ENCODE measurements at regions not wholly inside any gene's neighbourhood (a gene's known extent, or its start where the extent isn't known, plus 50 kb on each side); places are given as distances from the start of the nearest gene placed in this dataset.

DNA sequence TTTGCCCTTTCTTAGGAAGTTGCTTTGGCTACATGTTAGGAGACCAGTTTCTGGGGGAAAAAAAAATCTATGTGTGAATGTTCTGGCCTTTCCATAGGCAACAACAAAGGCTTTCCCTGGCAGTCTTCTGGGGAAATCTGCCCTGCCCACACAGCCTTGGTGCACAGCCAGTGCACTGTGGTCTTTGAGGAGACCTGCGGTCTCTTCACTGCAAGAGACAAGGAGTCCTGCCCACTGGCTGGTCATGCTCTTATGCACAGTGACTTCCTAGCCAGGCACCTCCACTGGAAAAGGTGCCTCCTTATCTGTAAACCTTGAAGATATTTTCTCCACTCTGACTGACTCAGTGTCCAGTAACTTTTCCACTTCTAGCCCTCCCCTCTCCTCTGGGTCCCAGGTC, 155.1 kb downstream of the SUCLA2 start:
- TF ChIP-seq, protein P1, sequence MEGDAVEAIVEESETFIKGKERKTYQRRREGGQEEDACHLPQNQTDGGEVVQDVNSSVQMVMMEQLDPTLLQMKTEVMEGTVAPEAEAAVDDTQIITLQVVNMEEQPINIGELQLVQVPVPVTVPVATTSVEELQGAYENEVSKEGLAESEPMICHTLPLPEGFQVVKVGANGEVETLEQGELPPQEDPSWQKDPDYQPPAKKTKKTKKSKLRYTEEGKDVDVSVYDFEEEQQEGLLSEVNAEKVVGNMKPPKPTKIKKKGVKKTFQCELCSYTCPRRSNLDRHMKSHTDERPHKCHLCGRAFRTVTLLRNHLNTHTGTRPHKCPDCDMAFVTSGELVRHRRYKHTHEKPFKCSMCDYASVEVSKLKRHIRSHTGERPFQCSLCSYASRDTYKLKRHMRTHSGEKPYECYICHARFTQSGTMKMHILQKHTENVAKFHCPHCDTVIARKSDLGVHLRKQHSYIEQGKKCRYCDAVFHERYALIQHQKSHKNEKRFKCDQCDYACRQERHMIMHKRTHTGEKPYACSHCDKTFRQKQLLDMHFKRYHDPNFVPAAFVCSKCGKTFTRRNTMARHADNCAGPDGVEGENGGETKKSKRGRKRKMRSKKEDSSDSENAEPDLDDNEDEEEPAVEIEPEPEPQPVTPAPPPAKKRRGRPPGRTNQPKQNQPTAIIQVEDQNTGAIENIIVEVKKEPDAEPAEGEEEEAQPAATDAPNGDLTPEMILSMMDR (IDR thresholded peaks at IDR 0.05; ENCODE audit: poor library complexity): no peak
- no peak for TF ChIP-seq EZH2 (IDR thresholded peaks at IDR 0.05; ENCODE audit: borderline replicate concordance)
- no peak for TF ChIP-seq EZH2phosphoT487 (IDR thresholded peaks at IDR 0.05; ENCODE audit: low read depth, severe bottlenecking, unreplicated experiment)

Measured in hepatocyte (in vitro differentiated cells).